H9 (cell line): ENCODE measurements at regions not wholly inside any gene's neighbourhood (a gene's known extent, or its start where the extent isn't known, plus 50 kb on each side); places are given as distances from the start of the nearest gene placed in this dataset.

Experiments
- DNase-seq: peaks from one replicate; pipeline ENCODE4 v3.0.0-alpha.2; 2017
- H2AFZ ChIP-seq: one replicate; pipeline ENCODE4 v1.6.1; 2013; ENCODE audit warnings: mild to moderate bottlenecking, low read length, control low read depth, moderate library complexity
- H2AK5ac ChIP-seq: 2 replicates; pipeline ENCODE4 v1.6.1; 2013; ENCODE audit warnings: low read length, control low read depth, mixed read lengths; ENCODE audit not compliant: insufficient read length
- H2BK120ac ChIP-seq: one replicate; pipeline ENCODE4 v1.6.1; 2013; ENCODE audit warnings: low read depth, mild to moderate bottlenecking, low read length, control low read depth, inconsistent platforms; ENCODE audit not compliant: poor library complexity, severe bottlenecking
- H2BK12ac ChIP-seq: 2 replicates; pipeline ENCODE4 v1.6.1; 2013; ENCODE audit warnings: low read length, control low read depth, mixed read lengths, low read depth; ENCODE audit not compliant: insufficient read length
- H2BK15ac ChIP-seq: 2 replicates; pipeline ENCODE4 v1.6.1; 2013; ENCODE audit warnings: low read depth, low read length, control low read depth
- H2BK20ac ChIP-seq: one replicate; pipeline ENCODE4 v1.6.1; 2013; ENCODE audit warnings: low read depth, mild to moderate bottlenecking, low read length, control low read depth, inconsistent platforms; ENCODE audit not compliant: poor library complexity, severe bottlenecking
- H2BK5ac ChIP-seq: 2 replicates; pipeline ENCODE4 v1.6.1; 2013; ENCODE audit warnings: low read length, control low read depth, mixed read lengths; ENCODE audit not compliant: insufficient read length
- H3K14ac ChIP-seq: 2 replicates; pipeline ENCODE4 v1.6.1; 2013; ENCODE audit warnings: low read length, control low read depth; ENCODE audit not compliant: insufficient read depth
- H3K18ac ChIP-seq: 2 replicates; pipeline ENCODE4 v1.6.1; 2013; ENCODE audit warnings: low read depth, mild to moderate bottlenecking, mixed read lengths, low read length, control low read depth; ENCODE audit not compliant: insufficient read length
- H3K23ac ChIP-seq: 2 replicates; pipeline ENCODE4 v1.6.1; 2013; ENCODE audit warnings: low read length, control low read depth, mixed read lengths, low read depth; ENCODE audit not compliant: insufficient read length
- H3K23me2 ChIP-seq: 2 replicates; pipeline ENCODE4 v1.6.1; 2013; ENCODE audit warnings: low read depth, mild to moderate bottlenecking, mixed read lengths, low read length, control low read depth; ENCODE audit not compliant: insufficient read length, poor library complexity, severe bottlenecking
- H3K27ac ChIP-seq: 2 replicates; pipeline ENCODE4 v1.5.1; 2013; ENCODE audit warnings: low read length, control low read depth, mixed read lengths, low read depth; ENCODE audit not compliant: insufficient read length
- H3K27me3 ChIP-seq: 2 replicates; pipeline ENCODE4 v1.6.1; 2013; ENCODE audit warnings: low read length, control low read depth, inconsistent platforms; ENCODE audit not compliant: insufficient read depth
- H3K4ac ChIP-seq: 2 replicates; pipeline ENCODE4 v1.6.1; 2013; ENCODE audit warnings: low read depth, mild to moderate bottlenecking, control low read depth, inconsistent platforms, low read length, moderate library complexity
- H3K4me1 ChIP-seq: 2 replicates; pipeline ENCODE4 v1.6.1; 2013; ENCODE audit warnings: low read length, control low read depth, inconsistent platforms; ENCODE audit not compliant: insufficient read depth
- H3K4me2 ChIP-seq: 2 replicates; pipeline ENCODE4 v1.6.1; 2013; ENCODE audit warnings: low read length, control low read depth, mixed read lengths; ENCODE audit not compliant: insufficient read length, insufficient read depth
- H3K56ac ChIP-seq: 2 replicates; pipeline ENCODE4 v1.6.1; 2013; ENCODE audit warnings: low read depth, mild to moderate bottlenecking, mixed read lengths, low read length, control low read depth; ENCODE audit not compliant: insufficient read length
- H3K79me1 ChIP-seq: 2 replicates; pipeline ENCODE4 v1.6.1; 2013; ENCODE audit warnings: low read depth, mild to moderate bottlenecking, moderate library complexity, low read length, control low read depth, inconsistent platforms; ENCODE audit not compliant: insufficient read depth, poor library complexity, severe bottlenecking
- H3K79me2 ChIP-seq: 2 replicates; pipeline ENCODE4 v1.6.1; 2013; ENCODE audit warnings: low read length, control low read depth, inconsistent platforms; ENCODE audit not compliant: insufficient read depth
- H3K9ac ChIP-seq: 2 replicates; pipeline ENCODE4 v1.6.1; 2013; ENCODE audit warnings: low read length, control low read depth, mixed read lengths; ENCODE audit not compliant: insufficient read length; ENCODE audit errors: extremely low read depth
- H3K9me3 ChIP-seq: one replicate; pipeline ENCODE4 v1.6.1; 2013; ENCODE audit warnings: low read depth, low read length, inconsistent platforms; ENCODE audit not compliant: control insufficient read depth
- H3T11ph ChIP-seq: one replicate; pipeline ENCODE4 v1.6.1; 2013; ENCODE audit warnings: mild to moderate bottlenecking, low read length, control low read depth, inconsistent platforms
- H4K20me1 ChIP-seq: one replicate; pipeline ENCODE4 v1.6.1; 2013; ENCODE audit not compliant: control insufficient read depth, insufficient read length, insufficient read depth
- H4K5ac ChIP-seq: 2 replicates; pipeline ENCODE4 v1.6.1; 2013; ENCODE audit warnings: low read depth, mild to moderate bottlenecking, mixed read lengths, low read length, control low read depth; ENCODE audit not compliant: insufficient read length
- H4K8ac ChIP-seq: replicated peaks from 2 replicates; pipeline ENCODE4 v1.6.1; 2013; ENCODE audit warnings: low read length, control low read depth, mixed read lengths, low read depth; ENCODE audit not compliant: insufficient read length
- H4K91ac ChIP-seq: 2 replicates; pipeline ENCODE4 v1.6.1; 2013; ENCODE audit warnings: low read depth, mild to moderate bottlenecking, moderate library complexity, mixed read lengths, low read length, control low read depth; ENCODE audit not compliant: insufficient read length
- H3K27ac Mint-ChIP-seq, 3 experiments: 2 replicates in 2 of 3; 3 replicates in 1 of 3; pipeline ENCODE4 v1.8.0; 2020 to 2021; ENCODE audit warnings: mixed read lengths in 3 of 3, mild to moderate bottlenecking in 1 of 3, moderate library complexity in 1 of 3
- H3K27me3 Mint-ChIP-seq: 2 replicates; pipeline ENCODE4 v1.8.0; 2021; ENCODE audit warnings: low read depth, mild to moderate bottlenecking, moderate library complexity, mixed read lengths
- H3K36me3 Mint-ChIP-seq, 3 experiments: 2 replicates in 2 of 3; 3 replicates in 1 of 3; pipeline ENCODE4 v1.8.0; 2020 to 2021; ENCODE audit warnings: low read depth in 3 of 3, mixed read lengths in 3 of 3; ENCODE audit not compliant: insufficient read depth in 1 of 3
- H3K4me1 Mint-ChIP-seq, 2 experiments: 2 replicates each; pipeline ENCODE4 v1.8.0; 2020; ENCODE audit warnings: mixed read lengths in 2 of 2
- H3K4me3 Mint-ChIP-seq, 2 experiments: 2 replicates in 1 of 2; 3 replicates in 1 of 2; pipeline ENCODE4 v1.8.0; 2020 to 2021; ENCODE audit warnings: mild to moderate bottlenecking in 2 of 2, mixed read lengths in 2 of 2, moderate library complexity in 1 of 2
- H3K9me3 Mint-ChIP-seq, 2 experiments: 2 replicates in 1 of 2; 3 replicates in 1 of 2; pipeline ENCODE4 v1.8.0; 2020; ENCODE audit warnings: mild to moderate bottlenecking in 2 of 2, mixed read lengths in 2 of 2, moderate library complexity in 1 of 2
- WGBS: extraction: QIAGEN DNeasy Blood & Tissue Kit; methylation state at CpG from one replicate; pipeline ENCODE4 v1.1.7; 2013; ENCODE audit warnings: missing lambda C conversion rate, low lambda C conversion rate, mixed read lengths; ENCODE audit not compliant: insufficient read length; ENCODE audit errors: extremely low coverage; 5-methylcytosine and 5-hydroxymethylcytosine counted together
- TF ChIP-seq, protein P1 (sequence below): fragments of 200-600 bp; sonication (generic); conservative IDR thresholded peaks from 3 replicates; pipeline ENCODE4 v1.8.0; 2021; ENCODE audit warnings: antibody characterized with exemption, mild to moderate bottlenecking

DNA sequence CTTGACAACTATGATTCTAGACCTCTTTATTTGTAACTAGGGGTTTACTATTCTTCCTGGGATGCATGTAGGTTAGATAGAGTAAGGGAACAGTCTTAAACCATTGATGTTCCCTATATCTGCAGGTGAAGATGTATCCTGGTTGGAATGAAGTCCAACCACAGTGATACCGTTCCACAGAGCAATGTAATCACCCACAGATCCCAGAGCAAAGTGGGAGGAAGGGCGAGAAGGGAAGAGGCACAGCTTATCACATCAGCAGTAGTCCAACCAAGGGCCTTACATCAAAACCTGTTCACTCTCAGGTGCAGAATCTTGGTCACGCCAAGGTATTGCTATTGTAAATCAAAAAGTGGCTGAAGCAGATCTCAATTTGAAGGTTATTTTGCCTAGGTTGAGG lies 61.8 kb upstream of the LIPC start:
- H2AFZ ChIP-seq, result no peak overlapping the region
- H3K9me3 Mint-ChIP-seq, result peaks cover 25 to 33% of the 10 kb centered on the region in 2 experiments
- H3K27ac Mint-ChIP-seq, result no peak overlapping the region
- no peak overlapping the region for H3T11ph ChIP-seq
- no peak overlapping the region for H4K91ac ChIP-seq
- H3K79me2 ChIP-seq, result no peaks in the 10 kb centered on the region
- H3K27me3 ChIP-seq, result no peaks in the 10 kb centered on the region
- H2BK20ac ChIP-seq, result no peak overlapping the region
- H3K4me1 ChIP-seq, result no peaks in the 10 kb centered on the region
- no peak overlapping the region for H3K4me3 Mint-ChIP-seq
- H3K14ac ChIP-seq, result no peak overlapping the region
- TF ChIP-seq, protein P1, sequence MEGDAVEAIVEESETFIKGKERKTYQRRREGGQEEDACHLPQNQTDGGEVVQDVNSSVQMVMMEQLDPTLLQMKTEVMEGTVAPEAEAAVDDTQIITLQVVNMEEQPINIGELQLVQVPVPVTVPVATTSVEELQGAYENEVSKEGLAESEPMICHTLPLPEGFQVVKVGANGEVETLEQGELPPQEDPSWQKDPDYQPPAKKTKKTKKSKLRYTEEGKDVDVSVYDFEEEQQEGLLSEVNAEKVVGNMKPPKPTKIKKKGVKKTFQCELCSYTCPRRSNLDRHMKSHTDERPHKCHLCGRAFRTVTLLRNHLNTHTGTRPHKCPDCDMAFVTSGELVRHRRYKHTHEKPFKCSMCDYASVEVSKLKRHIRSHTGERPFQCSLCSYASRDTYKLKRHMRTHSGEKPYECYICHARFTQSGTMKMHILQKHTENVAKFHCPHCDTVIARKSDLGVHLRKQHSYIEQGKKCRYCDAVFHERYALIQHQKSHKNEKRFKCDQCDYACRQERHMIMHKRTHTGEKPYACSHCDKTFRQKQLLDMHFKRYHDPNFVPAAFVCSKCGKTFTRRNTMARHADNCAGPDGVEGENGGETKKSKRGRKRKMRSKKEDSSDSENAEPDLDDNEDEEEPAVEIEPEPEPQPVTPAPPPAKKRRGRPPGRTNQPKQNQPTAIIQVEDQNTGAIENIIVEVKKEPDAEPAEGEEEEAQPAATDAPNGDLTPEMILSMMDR, result no peak
- no peak overlapping the region for H4K5ac ChIP-seq
- H4K20me1 ChIP-seq, result no peaks in the 10 kb centered on the region
- no peak overlapping the region for H2BK5ac ChIP-seq
- H3K27me3 Mint-ChIP-seq, result peaks cover 4% of the 10 kb centered on the region
- H3K4ac ChIP-seq, result no peak overlapping the region
- no peak overlapping the region for H3K56ac ChIP-seq
- H2BK120ac ChIP-seq, result no peak overlapping the region
- H2BK12ac ChIP-seq, result no peak overlapping the region
- H3K79me1 ChIP-seq, result no peaks in the 10 kb centered on the region
- WGBS, result no CpG with 5 or more reads among the region's 3 CpGs
- H3K4me1 Mint-ChIP-seq, result no peaks in the 10 kb centered on the region
- no peak overlapping the region for H3K18ac ChIP-seq
- no peak for DNase-seq
- no peak overlapping the region for H3K9ac ChIP-seq
- H2BK15ac ChIP-seq, result no peak overlapping the region
- H3K23ac ChIP-seq, result no peak overlapping the region
- no peak overlapping the region for H3K4me2 ChIP-seq
- H2AK5ac ChIP-seq, result no peak overlapping the region
- peaks cover 6% of the 10 kb centered on the region for H3K9me3 ChIP-seq
- peaks cover 6 to 15% (median 13%) of the 10 kb centered on the region in 3 experiments; a peak in 5 of 7 replicates for H3K36me3 Mint-ChIP-seq
- no peaks in the 10 kb centered on the region for H3K23me2 ChIP-seq
- H3K27ac ChIP-seq, result no peak overlapping the region
- H4K8ac ChIP-seq, result no peak overlapping the region
